OCI-LY7 (cell line): ENCODE measurements at regions not wholly inside any gene's neighbourhood (a gene's known extent, or its start where the extent isn't known, plus 50 kb on each side); places are given as distances from the start of the nearest gene placed in this dataset.

Experiments used
- BruUV-seq: library from RNA; stranded (reverse); fragments of 400-500 nt; replicated peaks from 2 replicates; lab custom pipeline; 2021; lab: Mats Ljungman, UMichigan
- CTCF ChIA-PET: fragments of 300-600 bp; sonication (Branson Sonifier 250); formaldehyde crosslinking; loops from one replicate; lab custom pipeline; 2022; ENCODE audit warnings: antibody characterized with exemption; ENCODE audit not compliant: unreplicated experiment; lab: Charles Lee
- POLR2A ChIA-PET: fragments of 300-600 bp; sonication (Branson Sonifier 250); formaldehyde crosslinking; loops from one replicate; lab custom pipeline; 2022; ENCODE audit warnings: antibody characterized with exemption; lab: Charles Lee
- DNase-seq: peaks from one replicate; pipeline ENCODE4 v3.0.0-alpha.2; 2015; ENCODE audit warnings: low spot score
- H2AFZ ChIP-seq: fragments of 200-600 bp; sonication (generic), shearing (Covaris generic); 2 replicates; pipeline ENCODE4 v1.6.1; 2014; ENCODE audit warnings: mild to moderate bottlenecking, antibody characterized with exemption, low read length, moderate library complexity
- H3K27ac ChIP-seq: fragments of 200-600 bp; sonication (generic); 2 replicates; pipeline ENCODE4 v1.5.1; 2014; ENCODE audit warnings: mixed run types, low read depth, mild to moderate bottlenecking, moderate library complexity, low read length, inconsistent platforms; ENCODE audit not compliant: poor library complexity, severe bottlenecking
- H3K36me3 ChIP-seq: fragments of 200-600 bp; sonication (generic); 2 replicates; pipeline ENCODE4 v1.6.1; 2014; ENCODE audit warnings: mild to moderate bottlenecking, antibody characterized with exemption, low read length, moderate library complexity, mixed read lengths; ENCODE audit not compliant: insufficient read depth
- H3K4me1 ChIP-seq: fragments of 200-600 bp; sonication (generic); 2 replicates; pipeline ENCODE4 v1.5.1; 2014; ENCODE audit warnings: mild to moderate bottlenecking, low read length; ENCODE audit not compliant: insufficient read depth, poor library complexity, severe bottlenecking
- H3K4me2 ChIP-seq: fragments of 200-600 bp; sonication (generic); 2 replicates; pipeline ENCODE4 v1.6.1; 2014; ENCODE audit warnings: mild to moderate bottlenecking, low read length
- H3K4me3 ChIP-seq: fragments of 200-600 bp; sonication (generic); 2 replicates; pipeline ENCODE4 v1.5.1; 2014; ENCODE audit warnings: mild to moderate bottlenecking, low read depth, low read length; ENCODE audit not compliant: poor library complexity, severe bottlenecking
- H3K79me2 ChIP-seq: fragments of 200-600 bp; sonication (generic); 2 replicates; pipeline ENCODE4 v1.6.1; 2016; ENCODE audit warnings: low read depth, mild to moderate bottlenecking, low read length, moderate library complexity, mixed read lengths; ENCODE audit not compliant: insufficient read depth
- H3K9me2 ChIP-seq: fragments of 200-600 bp; sonication (generic); 2 replicates; pipeline ENCODE4 v1.6.1; 2016; ENCODE audit warnings: mild to moderate bottlenecking, low read length, mixed read lengths; ENCODE audit not compliant: insufficient read depth
- H3K9me3 ChIP-seq: fragments of 200-600 bp; sonication (generic); 2 replicates; pipeline ENCODE4 v1.6.1; 2014; ENCODE audit warnings: mild to moderate bottlenecking, mixed run types, low read length, mixed read lengths
- H4K20me1 ChIP-seq: fragments of 200-600 bp; sonication (generic); 2 replicates; pipeline ENCODE4 v1.6.1; 2014; ENCODE audit warnings: mild to moderate bottlenecking, antibody characterized with exemption, low read length, moderate library complexity, mixed read lengths; ENCODE audit not compliant: insufficient read depth
- EZH2phosphoT487 ChIP-seq: fragments of 200-600 bp; sonication (generic); IDR thresholded peaks from 2 replicates; pipeline ENCODE4 v1.6.1; 2018; ENCODE audit warnings: low read depth, borderline replicate concordance, mild to moderate bottlenecking, mixed run types, antibody characterized with exemption, low read length, moderate library complexity, mixed read lengths
- intact Hi-C: fragments of 100-400 bp; cut with micrococcal nuclease; formaldehyde crosslinking; loops from one replicate; pipeline ENCODE4 v1.10.0; 2022; ENCODE audit not compliant: unreplicated experiment
- TF ChIP-seq, protein P1 (sequence below): fragments of 200-600 bp; sonication (generic); conservative IDR thresholded peaks from 2 replicates; pipeline ENCODE4 v1.5.1; 2014; ENCODE audit warnings: mild to moderate bottlenecking, antibody characterized with exemption, low read length, moderate library complexity, mixed read lengths

DNA sequence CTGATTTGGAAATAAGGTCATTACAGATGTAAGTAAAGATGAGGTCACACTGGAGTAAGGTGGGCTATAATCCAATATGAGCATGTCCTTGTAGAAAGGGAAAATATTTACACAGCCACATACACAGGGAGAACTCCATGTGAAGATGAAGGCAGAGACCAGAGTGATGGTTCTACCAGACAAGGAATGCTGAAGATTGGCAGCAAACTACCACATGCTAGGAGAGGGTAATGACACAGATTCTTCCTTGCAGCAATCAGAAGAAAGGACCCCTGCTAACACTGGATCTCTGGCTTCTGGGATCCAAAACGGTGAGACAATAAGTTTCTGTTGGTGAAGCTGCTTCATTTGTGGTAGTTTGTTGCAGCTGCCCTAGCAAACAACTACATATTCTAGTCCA, 56.0 kb upstream of the SPTSSB start:
- Histone ChIP-seq H4K20me1 (no peaks in the 10 kb centered on the region), H3K27ac (no peak overlapping the region), H3K9me2 (no peaks in the 10 kb centered on the region), H3K4me3 (no peak overlapping the region), H3K4me1 (no peaks in the 10 kb centered on the region), H3K79me2 (no peaks in the 10 kb centered on the region), H3K9me3 (no peaks in the 10 kb centered on the region), H3K4me2 (no peak overlapping the region), H2AFZ (no peak overlapping the region), H3K36me3 (no peaks in the 10 kb centered on the region)
- no TSS peak for BruUV-seq
- no peak for DNase-seq
- ChIA-PET CTCF (no interaction called here), POLR2A (interaction anchor here (0.6 kb wide), 1 partner anchor 30 kb away, joined by 3 read pairs; no protein-coding TSS in a partner anchor)
- intact Hi-C loops: loop anchor here (10.0 kb wide), 3 partner anchors 123 to 723 kb away; no protein-coding TSS in a partner anchor
- TF ChIP-seq, protein P1, sequence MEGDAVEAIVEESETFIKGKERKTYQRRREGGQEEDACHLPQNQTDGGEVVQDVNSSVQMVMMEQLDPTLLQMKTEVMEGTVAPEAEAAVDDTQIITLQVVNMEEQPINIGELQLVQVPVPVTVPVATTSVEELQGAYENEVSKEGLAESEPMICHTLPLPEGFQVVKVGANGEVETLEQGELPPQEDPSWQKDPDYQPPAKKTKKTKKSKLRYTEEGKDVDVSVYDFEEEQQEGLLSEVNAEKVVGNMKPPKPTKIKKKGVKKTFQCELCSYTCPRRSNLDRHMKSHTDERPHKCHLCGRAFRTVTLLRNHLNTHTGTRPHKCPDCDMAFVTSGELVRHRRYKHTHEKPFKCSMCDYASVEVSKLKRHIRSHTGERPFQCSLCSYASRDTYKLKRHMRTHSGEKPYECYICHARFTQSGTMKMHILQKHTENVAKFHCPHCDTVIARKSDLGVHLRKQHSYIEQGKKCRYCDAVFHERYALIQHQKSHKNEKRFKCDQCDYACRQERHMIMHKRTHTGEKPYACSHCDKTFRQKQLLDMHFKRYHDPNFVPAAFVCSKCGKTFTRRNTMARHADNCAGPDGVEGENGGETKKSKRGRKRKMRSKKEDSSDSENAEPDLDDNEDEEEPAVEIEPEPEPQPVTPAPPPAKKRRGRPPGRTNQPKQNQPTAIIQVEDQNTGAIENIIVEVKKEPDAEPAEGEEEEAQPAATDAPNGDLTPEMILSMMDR: no peak
- no peak for TF ChIP-seq EZH2phosphoT487

DNA sequence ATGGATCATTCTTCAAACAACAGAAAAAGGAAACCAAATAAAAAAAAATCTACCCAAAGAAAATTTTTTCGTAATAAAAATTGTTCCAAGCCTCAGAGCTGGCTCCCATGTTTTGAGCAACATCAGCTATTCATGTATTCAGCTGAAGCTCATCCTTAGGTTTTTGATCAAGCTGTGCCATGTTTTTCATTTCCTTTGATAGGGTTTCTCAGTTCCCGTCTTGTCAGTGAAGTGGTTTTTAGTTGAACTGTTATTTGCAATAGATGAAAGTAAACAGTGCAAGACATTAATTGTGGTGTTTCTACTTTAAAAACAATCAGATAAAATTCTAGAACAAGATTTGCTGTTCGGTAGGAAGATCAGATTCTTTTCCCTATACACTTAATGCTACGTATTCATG, 55.4 kb upstream of the SPTSSB start:
- no TSS peak for BruUV-seq
- Histone ChIP-seq H3K9me3 (no peaks in the 10 kb centered on the region), H4K20me1 (no peaks in the 10 kb centered on the region), H3K27ac (no peak overlapping the region), H3K4me2 (no peak overlapping the region), H3K9me2 (no peaks in the 10 kb centered on the region), H3K36me3 (no peaks in the 10 kb centered on the region), H3K79me2 (no peaks in the 10 kb centered on the region), H2AFZ (no peak overlapping the region), H3K4me1 (no peaks in the 10 kb centered on the region), H3K4me3 (no peak overlapping the region)
- intact Hi-C loops: loop anchor here (10.0 kb wide), 3 partner anchors 122 to 722 kb away; no protein-coding TSS in a partner anchor
- CTCF ChIA-PET: no interaction called here
- DNase-seq: no peak
- POLR2A ChIA-PET: interaction anchor here (0.6 kb wide), 1 partner anchor 676 kb away, joined by 3 read pairs; no protein-coding TSS in a partner anchor
- TF ChIP-seq EZH2phosphoT487: no peak
- TF ChIP-seq, protein P1: no peak

DNA sequence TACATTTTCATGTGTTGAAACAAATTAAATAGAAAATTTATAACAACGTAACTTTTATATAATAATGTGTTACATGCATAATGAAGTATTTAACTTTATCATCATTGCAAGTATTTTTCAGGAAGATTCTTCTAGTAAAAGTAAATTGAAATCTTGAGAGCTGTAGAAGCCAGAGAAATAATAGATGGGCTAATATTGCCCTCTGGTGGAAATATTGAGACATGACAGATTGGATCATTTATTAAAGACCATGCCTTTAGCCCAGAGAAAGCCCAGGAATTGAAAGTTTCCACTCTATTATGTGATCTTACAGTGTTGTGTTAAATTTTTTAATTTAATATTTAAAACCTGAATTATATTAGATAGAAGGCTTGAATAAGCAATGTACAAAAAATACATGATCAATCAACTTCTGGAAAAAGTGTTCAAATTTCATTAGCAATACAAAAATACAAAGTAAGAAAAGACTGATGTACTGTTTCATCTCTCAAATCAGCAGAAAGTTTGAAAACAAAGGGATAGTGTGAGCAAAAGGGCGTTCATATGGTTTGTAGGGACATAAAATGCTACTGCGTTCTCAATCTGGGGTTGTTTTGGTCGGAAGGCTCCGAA, 52.7 kb upstream of the SPTSSB start:
- no peak overlapping the region for H3K4me3 ChIP-seq
- CTCF ChIA-PET: no interaction called here
- DNase-seq: peak; percentile 38

More for the DNA sequence above, 52.7 kb upstream of the SPTSSB start:
- no peaks in the 10 kb centered on the region for H3K36me3 ChIP-seq
- TF ChIP-seq, protein P1: peak; percentile 89
- no peak for TF ChIP-seq EZH2phosphoT487
- no peaks in the 10 kb centered on the region for H3K79me2 ChIP-seq
- no TSS peak for BruUV-seq
- H2AFZ ChIP-seq: no peak overlapping the region
- H3K9me3 ChIP-seq: no peaks in the 10 kb centered on the region
- POLR2A ChIA-PET: no interaction called here
- no peaks in the 10 kb centered on the region for H3K9me2 ChIP-seq
- no peak overlapping the region for H3K4me2 ChIP-seq
- intact Hi-C loops: loop anchor here (2.0 to 10.0 kb wide), 4 partner anchors 119 to 719 kb away; no protein-coding TSS in a partner anchor
- no peaks in the 10 kb centered on the region for H4K20me1 ChIP-seq
- no peak overlapping the region for H3K27ac ChIP-seq
- no peaks in the 10 kb centered on the region for H3K4me1 ChIP-seq
